Right forelimb (tissue), 1 donor: ENCODE measurements at regions not wholly inside any gene's neighbourhood (a gene's known extent, or its start where the extent isn't known, plus 50 kb on each side); places are given as distances from the start of the nearest gene placed in this dataset.
"Not testable (repeated sequence)": the region's sequence is repeated elsewhere in the genome, so short reads cannot be mapped to it uniquely, and the experiment has no call there.

Experiments
- DNase-seq: peaks from one replicate; pipeline ENCODE4 v3.0.0-alpha.2; 2018

GRCh38 chr6:71642120-71642519, 244.2 kb upstream of the RIMS1 start:
- DNase-seq, result no peak

- DNase-seq, result no peak
Observed at GRCh38 chr6:71642793-71643192, 243.6 kb upstream of the RIMS1 start.

GRCh38 chr6:71645299-71645698, 241.1 kb upstream of the RIMS1 start:
- DNase-seq, result no peak

- DNase-seq, result no peak
Observed at GRCh38 chr6:71649915-71650314, 236.4 kb upstream of the RIMS1 start.

GRCh38 chr6:71651636-71652035, 234.7 kb upstream of the RIMS1 start:
- no peak for DNase-seq

- no peak for DNase-seq
Observed at GRCh38 chr6:71656121-71656520, 230.2 kb upstream of the RIMS1 start.

GRCh38 chr6:71665931-71666330, 220.4 kb upstream of the RIMS1 start:
- DNase-seq, result no peak

- DNase-seq, result no peak
Observed at GRCh38 chr6:71672876-71673275, 213.5 kb upstream of the RIMS1 start.

- DNase-seq, result no peak
Observed at GRCh38 chr6:71675386-71675785, 211.0 kb upstream of the RIMS1 start.

- DNase-seq, result no peak
Observed at GRCh38 chr6:71676298-71676697, 210.1 kb upstream of the RIMS1 start.

- DNase-seq, result no peak
Observed at GRCh38 chr6:71678091-71678490, 208.3 kb upstream of the RIMS1 start.

GRCh38 chr6:71681234-71681867, 205.0 kb upstream of the RIMS1 start:
- no peak for DNase-seq

- not testable (repeated sequence) for DNase-seq
Observed at GRCh38 chr6:71686021-71686677, 200.2 kb upstream of the RIMS1 start.

GRCh38 chr6:71698702-71699101, 187.6 kb upstream of the RIMS1 start:
- DNase-seq, result no peak

- no peak for DNase-seq
Observed at GRCh38 chr6:71706523-71706922, 179.8 kb upstream of the RIMS1 start.

GRCh38 chr6:71707059-71707458, 179.3 kb upstream of the RIMS1 start:
- DNase-seq, result no peak

GRCh38 chr6:71720705-71721104, 165.6 kb upstream of the RIMS1 start:
- no peak for DNase-seq

- no peak for DNase-seq
Observed at GRCh38 chr6:71721642-71722041, 164.7 kb upstream of the RIMS1 start.

- no peak for DNase-seq
Observed at GRCh38 chr6:71722736-71723135, 163.6 kb upstream of the RIMS1 start.

- DNase-seq, result no peak
Observed at GRCh38 chr6:71724456-71725125, 161.8 kb upstream of the RIMS1 start.

GRCh38 chr6:71725126-71725470, 161.3 kb upstream of the RIMS1 start:
- DNase-seq, result no peak

GRCh38 chr6:71726121-71726520, 160.2 kb upstream of the RIMS1 start:
- no peak for DNase-seq

- no peak for DNase-seq
Observed at GRCh38 chr6:71727632-71728294, 158.6 kb upstream of the RIMS1 start.

- DNase-seq, result no peak
Observed at GRCh38 chr6:71730284-71730683, 156.1 kb upstream of the RIMS1 start.
